ENCODE measurements at regions not wholly inside any gene's neighbourhood (a gene's known extent, or its start where the extent isn't known, plus 50 kb on each side); places are given as distances from the start of the nearest gene placed in this dataset.

- TF ChIP-seq CTCF (IDR thresholded peaks at IDR 0.05) = no peak
- TF ChIP-seq POLR2A (IDR thresholded peaks at IDR 0.05) = no peak
Measured at GRCh38 chr10:29720149-29720548, 85.4 kb upstream of the SVIL start.

Data from thyroid gland (tissue), 4 donors.